Neural progenitor cell (in vitro differentiated cells): ENCODE measurements at regions not wholly inside any gene's neighbourhood (a gene's known extent, or its start where the extent isn't known, plus 50 kb on each side); places are given as distances from the start of the nearest gene placed in this dataset.

Source experiments
- DNase-seq: peaks from one replicate; pipeline ENCODE4 v3.0.0-alpha.2; 2016; ENCODE audit warnings: low spot score
- H2AFZ ChIP-seq: fragments of 200-600 bp; sonication (generic); replicated peaks from 2 replicates; pipeline ENCODE4 v1.6.1; 2016; ENCODE audit warnings: antibody characterized with exemption
- H3F3A ChIP-seq: fragments of 200-600 bp; sonication (generic); 2 replicates; pipeline ENCODE4 v1.6.1; 2016; ENCODE audit warnings: antibody characterized with exemption, low read depth
- H3K27ac ChIP-seq: fragments of 200-600 bp; sonication (generic); 2 replicates; pipeline ENCODE4 v1.5.1; 2016; ENCODE audit warnings: mild to moderate bottlenecking
- H3K27me3 ChIP-seq: fragments of 200-600 bp; sonication (generic); 2 replicates; pipeline ENCODE4 v1.6.1; 2016; ENCODE audit warnings: mild to moderate bottlenecking, moderate library complexity
- H3K36me3 ChIP-seq: fragments of 200-600 bp; sonication (generic); 2 replicates; pipeline ENCODE4 v1.5.1; 2016
- H3K4me1 ChIP-seq: fragments of 200-600 bp; sonication (generic); 2 replicates; pipeline ENCODE4 v1.6.1; 2016; ENCODE audit warnings: mixed run types
- H3K4me2 ChIP-seq: fragments of 200-600 bp; sonication (generic); 2 replicates; pipeline ENCODE4 v1.6.1; 2016
- H3K4me3 ChIP-seq: fragments of 200-600 bp; sonication (generic); 2 replicates; pipeline ENCODE4 v1.5.1; 2016
- H3K79me2 ChIP-seq: fragments of 200-600 bp; sonication (generic); 2 replicates; pipeline ENCODE4 v1.6.1; 2016; ENCODE audit warnings: low read depth
- H3K9ac ChIP-seq: fragments of 200-600 bp; sonication (generic); 2 replicates; pipeline ENCODE4 v1.6.1; 2016
- H3K9me3 ChIP-seq: fragments of 200-600 bp; sonication (generic); 2 replicates; pipeline ENCODE4 v1.5.1; 2016; ENCODE audit warnings: low read depth
- H4K20me1 ChIP-seq: fragments of 200-600 bp; sonication (generic); 2 replicates; pipeline ENCODE4 v1.6.1; 2016; ENCODE audit warnings: low read depth
- H3K27ac Mint-ChIP-seq: 3 replicates; pipeline ENCODE4 v1.8.0; 2021; ENCODE audit warnings: mixed read lengths
- H3K27me3 Mint-ChIP-seq: 2 replicates; pipeline ENCODE4 v1.8.0; 2022; ENCODE audit warnings: low read depth, mild to moderate bottlenecking, inconsistent platforms, moderate library complexity, mixed read lengths; ENCODE audit not compliant: insufficient read depth
- H3K36me3 Mint-ChIP-seq: 3 replicates; pipeline ENCODE4 v1.8.0; 2021; ENCODE audit warnings: mixed read lengths
- H3K4me1 Mint-ChIP-seq: 3 replicates; pipeline ENCODE4 v1.8.0; 2021; ENCODE audit warnings: mixed read lengths
- H3K4me3 Mint-ChIP-seq: 3 replicates; pipeline ENCODE4 v1.8.0; 2021; ENCODE audit warnings: mild to moderate bottlenecking, moderate library complexity, mixed read lengths
- H3K9me3 Mint-ChIP-seq: 3 replicates; pipeline ENCODE4 v1.8.0; 2020; ENCODE audit warnings: mixed read lengths
- EZH2 ChIP-seq: fragments of 200-600 bp; sonication (generic); IDR thresholded peaks from 2 replicates; pipeline ENCODE4 v1.6.1; 2017; ENCODE audit warnings: antibody characterized with exemption, mild to moderate bottlenecking, moderate library complexity
- EZH2phosphoT487 ChIP-seq: fragments of 200-600 bp; sonication (generic); IDR thresholded peaks from 2 replicates; pipeline ENCODE4 v1.6.1; 2017; ENCODE audit warnings: antibody characterized with exemption
- TF ChIP-seq, protein P1 (sequence below): fragments of 200-600 bp; sonication (generic); IDR thresholded peaks from 2 replicates; pipeline ENCODE4 v1.5.1; 2017; ENCODE audit warnings: antibody characterized with exemption, mild to moderate bottlenecking

DNA sequence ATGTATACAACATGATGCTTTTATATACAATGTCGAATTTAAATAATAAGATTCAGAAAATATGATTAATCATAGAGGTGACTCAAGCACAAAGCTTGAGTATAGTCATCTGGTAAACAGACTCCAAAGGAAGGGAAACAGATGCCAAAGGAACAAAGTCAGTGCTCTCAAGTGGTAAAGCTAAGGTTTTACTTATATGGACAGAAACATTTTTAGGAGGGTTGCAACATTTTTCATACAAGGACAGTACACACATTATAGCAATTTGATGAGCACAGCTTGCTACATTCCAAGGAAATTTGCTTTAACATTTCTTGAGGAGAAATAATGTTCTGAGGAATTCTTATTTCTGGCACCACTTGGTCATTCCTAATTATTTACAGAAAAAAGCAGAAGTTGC lies 333.4 kb upstream of the AADAT start:
- H3K4me2 ChIP-seq = no peak overlapping the region
- no peak overlapping the region for H3K27ac Mint-ChIP-seq

DNA sequence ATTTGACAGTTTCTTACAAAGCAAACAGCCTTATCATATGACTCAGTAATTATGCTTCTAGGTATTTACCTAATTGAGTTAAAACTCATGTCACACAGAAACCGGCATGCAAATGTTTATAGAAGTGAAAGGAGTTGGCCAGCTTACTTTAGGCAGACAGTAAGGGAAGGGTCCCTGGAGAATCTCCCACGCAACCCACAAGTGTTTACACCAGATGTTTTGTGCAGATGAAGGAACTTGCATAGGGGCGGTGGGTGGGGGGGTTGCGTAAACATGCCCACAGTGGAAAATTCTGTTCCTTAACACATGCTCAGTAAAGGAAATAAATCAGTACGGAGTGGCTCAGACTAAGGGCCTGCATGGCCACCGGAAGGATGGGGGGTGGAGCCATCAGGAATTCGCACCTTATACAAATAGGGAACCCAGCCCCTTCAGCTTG lies 330.5 kb upstream of the AADAT start:
- no peak for TF ChIP-seq EZH2phosphoT487
- TF ChIP-seq, protein P1, sequence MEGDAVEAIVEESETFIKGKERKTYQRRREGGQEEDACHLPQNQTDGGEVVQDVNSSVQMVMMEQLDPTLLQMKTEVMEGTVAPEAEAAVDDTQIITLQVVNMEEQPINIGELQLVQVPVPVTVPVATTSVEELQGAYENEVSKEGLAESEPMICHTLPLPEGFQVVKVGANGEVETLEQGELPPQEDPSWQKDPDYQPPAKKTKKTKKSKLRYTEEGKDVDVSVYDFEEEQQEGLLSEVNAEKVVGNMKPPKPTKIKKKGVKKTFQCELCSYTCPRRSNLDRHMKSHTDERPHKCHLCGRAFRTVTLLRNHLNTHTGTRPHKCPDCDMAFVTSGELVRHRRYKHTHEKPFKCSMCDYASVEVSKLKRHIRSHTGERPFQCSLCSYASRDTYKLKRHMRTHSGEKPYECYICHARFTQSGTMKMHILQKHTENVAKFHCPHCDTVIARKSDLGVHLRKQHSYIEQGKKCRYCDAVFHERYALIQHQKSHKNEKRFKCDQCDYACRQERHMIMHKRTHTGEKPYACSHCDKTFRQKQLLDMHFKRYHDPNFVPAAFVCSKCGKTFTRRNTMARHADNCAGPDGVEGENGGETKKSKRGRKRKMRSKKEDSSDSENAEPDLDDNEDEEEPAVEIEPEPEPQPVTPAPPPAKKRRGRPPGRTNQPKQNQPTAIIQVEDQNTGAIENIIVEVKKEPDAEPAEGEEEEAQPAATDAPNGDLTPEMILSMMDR = no peak
- H4K20me1 ChIP-seq = no peaks in the 10 kb centered on the region
- Mint-ChIP-seq H3K36me3 (peaks cover 2% of the 10 kb centered on the region), H3K4me1 (peaks cover 14% of the 10 kb centered on the region), H3K4me3 (no peak overlapping the region), H3K9me3 (peaks cover 17% of the 10 kb centered on the region), H3K27me3 (peaks cover 2% of the 10 kb centered on the region), H3K27ac (no peak overlapping the region)
- H3F3A ChIP-seq = no peaks in the 10 kb centered on the region
- no peak overlapping the region for H3K9ac ChIP-seq
- no peak overlapping the region for H3K4me2 ChIP-seq
- no peak for DNase-seq
- H2AFZ ChIP-seq = no peak overlapping the region
- H3K36me3 ChIP-seq = peaks cover 3% of the 10 kb centered on the region
- H3K27me3 ChIP-seq = no peaks in the 10 kb centered on the region
- no peaks in the 10 kb centered on the region for H3K79me2 ChIP-seq
- H3K4me3 ChIP-seq = no peak overlapping the region
- peaks cover 10% of the 10 kb centered on the region for H3K4me1 ChIP-seq
- H3K27ac ChIP-seq = no peak overlapping the region
- H3K9me3 ChIP-seq = no peaks in the 10 kb centered on the region

More for the DNA sequence above, 333.4 kb upstream of the AADAT start:
- Histone ChIP-seq H3K27ac (no peak overlapping the region), H3K4me1 (no peaks in the 10 kb centered on the region), H3K9me3 (no peaks in the 10 kb centered on the region), H3K36me3 (peaks cover 3% of the 10 kb centered on the region), H3K9ac (no peak overlapping the region), H4K20me1 (no peaks in the 10 kb centered on the region), H3K79me2 (no peaks in the 10 kb centered on the region), H2AFZ (no peak overlapping the region), H3K4me3 (no peak overlapping the region), H3K27me3 (no peaks in the 10 kb centered on the region), H3F3A (no peaks in the 10 kb centered on the region)
- no peak overlapping the region for H3K4me3 Mint-ChIP-seq
- peaks cover 2% of the 10 kb centered on the region for H3K36me3 Mint-ChIP-seq
- DNase-seq = no peak
- peaks cover 11% of the 10 kb centered on the region for H3K9me3 Mint-ChIP-seq
- H3K4me1 Mint-ChIP-seq = peaks cover 12% of the 10 kb centered on the region
- TF ChIP-seq EZH2 (no peak), EZH2phosphoT487 (no peak)
- TF ChIP-seq, protein P1 = no peak
- H3K27me3 Mint-ChIP-seq = no peaks in the 10 kb centered on the region

DNA sequence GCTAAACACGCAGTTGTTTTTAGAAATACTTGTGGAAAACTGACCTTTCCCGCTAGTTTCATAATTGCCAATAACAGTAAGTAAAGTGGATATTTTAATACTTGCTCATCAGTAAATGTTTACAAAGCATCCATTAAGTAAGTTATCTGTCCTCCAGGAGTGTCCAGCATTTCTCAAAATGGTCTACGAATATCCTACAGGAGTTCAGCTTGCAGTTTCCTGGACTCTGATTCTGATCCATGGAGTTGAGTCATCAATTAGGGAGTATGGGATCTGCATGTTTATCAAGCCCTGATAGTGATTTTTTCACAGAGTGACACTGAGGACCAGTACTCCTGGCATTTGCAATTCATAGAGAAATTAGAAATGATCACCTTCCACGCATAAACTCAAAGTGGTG lies 325.2 kb upstream of the AADAT start:
- Mint-ChIP-seq H3K27ac (no peak overlapping the region), H3K36me3 (no peaks in the 10 kb centered on the region), H3K4me3 (no peak overlapping the region), H3K4me1 (peaks cover 24% of the 10 kb centered on the region), H3K27me3 (peaks cover 2% of the 10 kb centered on the region), H3K9me3 (peaks cover 9% of the 10 kb centered on the region)
- Histone ChIP-seq H3K9ac (no peak overlapping the region), H3K79me2 (no peaks in the 10 kb centered on the region), H3K36me3 (peaks cover 3% of the 10 kb centered on the region), H3K27ac (no peak overlapping the region), H2AFZ (no peak overlapping the region), H3F3A (no peaks in the 10 kb centered on the region), H3K4me2 (no peak overlapping the region), H3K27me3 (no peaks in the 10 kb centered on the region), H3K4me1 (peaks cover 12% of the 10 kb centered on the region), H3K4me3 (no peak overlapping the region), H3K9me3 (no peaks in the 10 kb centered on the region), H4K20me1 (no peaks in the 10 kb centered on the region)
- TF ChIP-seq, protein P1 = no peak
- TF ChIP-seq EZH2 = no peak
- TF ChIP-seq EZH2phosphoT487 = no peak
- no peak for DNase-seq
